Activated T-helper 17 cell treated with anti-CD3 and anti-CD28 coated beads, Interleukin-2, amount 50 U/mL, for 72 hours (primary cell): ENCODE measurements at regions not wholly inside any gene's neighbourhood (a gene's known extent, or its start where the extent isn't known, plus 50 kb on each side); places are given as distances from the start of the nearest gene placed in this dataset.
"Not testable (repeated sequence)": the region's sequence is repeated elsewhere in the genome, so short reads cannot be mapped to it uniquely, and the experiment has no call there.

Experiments
- ATAC-seq: fragments of 150-1000 bp; cut with Tn5 transposase; replicated peaks from 2 replicates; pipeline ENCODE4 v1.10.0; 2021; ENCODE audit warnings: mild to moderate bottlenecking, moderate library complexity
- H3K27ac Mint-ChIP-seq: one replicate; pipeline ENCODE4 v1.8.0; 2022; ENCODE audit warnings: mixed read lengths
- H3K27me3 Mint-ChIP-seq: one replicate; pipeline ENCODE4 v1.8.0; 2022; ENCODE audit warnings: mixed read lengths
- H3K36me3 Mint-ChIP-seq: one replicate; pipeline ENCODE4 v1.8.0; 2022; ENCODE audit warnings: low read depth, mild to moderate bottlenecking, mixed read lengths
- H3K4me1 Mint-ChIP-seq: one replicate; pipeline ENCODE4 v1.8.0; 2022; ENCODE audit warnings: mixed read lengths
- H3K4me3 Mint-ChIP-seq: one replicate; pipeline ENCODE4 v1.8.0; 2022; ENCODE audit warnings: mild to moderate bottlenecking, mixed read lengths
- H3K9me3 Mint-ChIP-seq: one replicate; pipeline ENCODE4 v1.8.0; 2022; ENCODE audit warnings: mixed read lengths

GRCh38 chr10:109253306-109253705 is 670.0 kb downstream of the XPNPEP1 start:
- no peak overlapping the region for H3K27ac Mint-ChIP-seq
- H3K4me1 Mint-ChIP-seq: no peaks in the 10 kb centered on the region
- H3K27me3 Mint-ChIP-seq: no peaks in the 10 kb centered on the region
- H3K36me3 Mint-ChIP-seq: no peaks in the 10 kb centered on the region
- H3K9me3 Mint-ChIP-seq: no peaks in the 10 kb centered on the region
- no peak for ATAC-seq
- no peak overlapping the region for H3K4me3 Mint-ChIP-seq

GRCh38 chr10:109250152-109250551 is 673.2 kb downstream of the XPNPEP1 start:
- no peak for ATAC-seq
- Mint-ChIP-seq H3K4me3 (no peak overlapping the region), H3K9me3 (no peaks in the 10 kb centered on the region), H3K4me1 (no peaks in the 10 kb centered on the region), H3K27ac (no peak overlapping the region), H3K27me3 (no peaks in the 10 kb centered on the region), H3K36me3 (no peaks in the 10 kb centered on the region)

- Mint-ChIP-seq H3K4me3 (no peak overlapping the region), H3K4me1 (no peaks in the 10 kb centered on the region), H3K36me3 (no peaks in the 10 kb centered on the region), H3K27me3 (no peaks in the 10 kb centered on the region), H3K9me3 (peaks cover 3% of the 10 kb centered on the region), H3K27ac (no peak overlapping the region)
- no peak for ATAC-seq
These were observed 675.5 kb downstream of the XPNPEP1 start for GRCh38 chr10:109247814-109248213.

GRCh38 chr10:109245821-109246220 is 677.5 kb downstream of the XPNPEP1 start:
- no peaks in the 10 kb centered on the region for H3K4me1 Mint-ChIP-seq
- ATAC-seq: no peak
- H3K36me3 Mint-ChIP-seq: no peaks in the 10 kb centered on the region
- no peak overlapping the region for H3K27ac Mint-ChIP-seq
- peaks cover 3% of the 10 kb centered on the region for H3K9me3 Mint-ChIP-seq
- no peaks in the 10 kb centered on the region for H3K27me3 Mint-ChIP-seq
- no peak overlapping the region for H3K4me3 Mint-ChIP-seq

- Mint-ChIP-seq H3K36me3 (no peaks in the 10 kb centered on the region), H3K9me3 (no peaks in the 10 kb centered on the region), H3K27me3 (no peaks in the 10 kb centered on the region), H3K4me3 (no peak overlapping the region), H3K27ac (no peak overlapping the region), H3K4me1 (no peaks in the 10 kb centered on the region)
- no peak for ATAC-seq
These were observed 683.9 kb downstream of the XPNPEP1 start for GRCh38 chr10:109239371-109239770.

GRCh38 chr10:109237682-109238081 is 685.6 kb downstream of the XPNPEP1 start:
- ATAC-seq: no peak
- Mint-ChIP-seq H3K27ac (no peak overlapping the region), H3K9me3 (no peaks in the 10 kb centered on the region), H3K4me1 (no peaks in the 10 kb centered on the region), H3K27me3 (no peaks in the 10 kb centered on the region), H3K36me3 (no peaks in the 10 kb centered on the region), H3K4me3 (no peak overlapping the region)

GRCh38 chr10:109237050-109237449 is 686.3 kb downstream of the XPNPEP1 start:
- Mint-ChIP-seq H3K36me3 (no peaks in the 10 kb centered on the region), H3K4me3 (no peak overlapping the region), H3K27me3 (no peaks in the 10 kb centered on the region), H3K9me3 (no peaks in the 10 kb centered on the region), H3K27ac (no peak overlapping the region), H3K4me1 (no peaks in the 10 kb centered on the region)
- no peak for ATAC-seq

GRCh38 chr10:109223533-109223932 is 699.8 kb downstream of the XPNPEP1 start:
- ATAC-seq, H3K36me3 Mint-ChIP-seq, H3K4me3 Mint-ChIP-seq, H3K27ac Mint-ChIP-seq, H3K9me3 Mint-ChIP-seq, H3K27me3 Mint-ChIP-seq, H3K4me1 Mint-ChIP-seq: not testable (repeated sequence)

- no peak for ATAC-seq
- Mint-ChIP-seq H3K9me3 (peaks cover 8% of the 10 kb centered on the region), H3K4me3 (no peak overlapping the region), H3K36me3 (no peaks in the 10 kb centered on the region), H3K4me1 (no peaks in the 10 kb centered on the region), H3K27ac (no peak overlapping the region), H3K27me3 (no peaks in the 10 kb centered on the region)
These were observed 703.2 kb downstream of the XPNPEP1 start for GRCh38 chr10:109219935-109220605.

GRCh38 chr10:109218207-109218606 is 705.1 kb downstream of the XPNPEP1 start:
- Mint-ChIP-seq H3K4me1 (no peaks in the 10 kb centered on the region), H3K27me3 (no peaks in the 10 kb centered on the region)

GRCh38 chr10:109215291-109216075 is 707.8 kb downstream of the XPNPEP1 start:
- H3K4me1 Mint-ChIP-seq: no peaks in the 10 kb centered on the region
- H3K27ac Mint-ChIP-seq: no peak overlapping the region
- ATAC-seq: no peak
- H3K36me3 Mint-ChIP-seq: no peaks in the 10 kb centered on the region
- peaks cover 8% of the 10 kb centered on the region for H3K9me3 Mint-ChIP-seq
- H3K27me3 Mint-ChIP-seq: no peaks in the 10 kb centered on the region
- no peak overlapping the region for H3K4me3 Mint-ChIP-seq

More at GRCh38 chr10:109218207-109218606, 705.1 kb downstream of the XPNPEP1 start:
- H3K9me3 Mint-ChIP-seq: peaks cover 8% of the 10 kb centered on the region
- H3K27ac Mint-ChIP-seq: no peak overlapping the region
- ATAC-seq: no peak
- H3K4me3 Mint-ChIP-seq: no peak overlapping the region
- H3K36me3 Mint-ChIP-seq: no peaks in the 10 kb centered on the region

GRCh38 chr10:109214891-109215290 is 708.4 kb downstream of the XPNPEP1 start:
- H3K9me3 Mint-ChIP-seq, H3K36me3 Mint-ChIP-seq, ATAC-seq, H3K27ac Mint-ChIP-seq, H3K4me1 Mint-ChIP-seq, H3K27me3 Mint-ChIP-seq, H3K4me3 Mint-ChIP-seq: not testable (repeated sequence)

- no peak for ATAC-seq
- Mint-ChIP-seq H3K36me3 (no peaks in the 10 kb centered on the region), H3K27me3 (no peaks in the 10 kb centered on the region), H3K4me3 (no peak overlapping the region), H3K27ac (no peak overlapping the region), H3K9me3 (no peaks in the 10 kb centered on the region), H3K4me1 (no peaks in the 10 kb centered on the region)
These were observed 716.0 kb downstream of the XPNPEP1 start for GRCh38 chr10:109207361-109207760.

GRCh38 chr10:109205929-109206585 is 717.3 kb downstream of the XPNPEP1 start:
- ATAC-seq: no peak

More at GRCh38 chr10:109205929-109206585, 717.3 kb downstream of the XPNPEP1 start:
- Mint-ChIP-seq H3K4me3 (no peak overlapping the region), H3K9me3 (no peaks in the 10 kb centered on the region), H3K27ac (no peak overlapping the region), H3K36me3 (no peaks in the 10 kb centered on the region), H3K27me3 (no peaks in the 10 kb centered on the region), H3K4me1 (no peaks in the 10 kb centered on the region)
